AG09309 (cell line): ENCODE measurements at regions not wholly inside any gene's neighbourhood (a gene's known extent, or its start where the extent isn't known, plus 50 kb on each side); places are given as distances from the start of the nearest gene placed in this dataset.

Source experiments
- DNase-seq: peaks from one replicate; pipeline ENCODE4 v3.0.0-alpha.2; 2010; ENCODE audit warnings: low read depth
- H3K4me3 ChIP-seq: 2 replicates; pipeline ENCODE4 v1.5.1; 2011; ENCODE audit warnings: mild to moderate bottlenecking, low read depth, low read length, moderate library complexity; ENCODE audit not compliant: control insufficient read depth
- TF ChIP-seq, protein P1 (sequence below): IDR thresholded peaks from 2 replicates; pipeline ENCODE4 v1.5.1; 2011; ENCODE audit warnings: mild to moderate bottlenecking, low read depth, low read length, inconsistent platforms; ENCODE audit not compliant: insufficient read depth, control insufficient read depth; ENCODE audit errors: missing control alignments

DNA sequence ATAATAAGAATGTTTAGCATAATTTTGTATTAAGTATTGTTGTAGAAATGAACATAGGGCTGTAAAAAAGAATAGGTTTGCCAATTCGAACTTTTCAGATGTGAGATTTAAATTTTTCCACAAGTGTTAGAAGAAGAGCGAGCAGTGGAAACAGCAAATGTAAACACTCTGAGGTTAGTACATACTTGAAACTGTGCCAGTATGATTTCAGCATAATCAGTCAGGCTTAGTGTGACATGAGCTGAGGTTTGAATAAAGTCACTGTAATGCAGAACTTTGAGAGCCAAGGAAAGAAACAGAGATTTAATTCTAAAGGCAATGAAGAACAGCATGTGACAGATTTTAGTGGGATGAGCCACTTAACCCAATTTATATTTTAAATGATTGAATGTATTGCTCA lies 2166.4 kb downstream of the PCDH9 start:
- H3K4me3 ChIP-seq: no peak overlapping the region
- DNase-seq: no peak
- TF ChIP-seq, protein P1, sequence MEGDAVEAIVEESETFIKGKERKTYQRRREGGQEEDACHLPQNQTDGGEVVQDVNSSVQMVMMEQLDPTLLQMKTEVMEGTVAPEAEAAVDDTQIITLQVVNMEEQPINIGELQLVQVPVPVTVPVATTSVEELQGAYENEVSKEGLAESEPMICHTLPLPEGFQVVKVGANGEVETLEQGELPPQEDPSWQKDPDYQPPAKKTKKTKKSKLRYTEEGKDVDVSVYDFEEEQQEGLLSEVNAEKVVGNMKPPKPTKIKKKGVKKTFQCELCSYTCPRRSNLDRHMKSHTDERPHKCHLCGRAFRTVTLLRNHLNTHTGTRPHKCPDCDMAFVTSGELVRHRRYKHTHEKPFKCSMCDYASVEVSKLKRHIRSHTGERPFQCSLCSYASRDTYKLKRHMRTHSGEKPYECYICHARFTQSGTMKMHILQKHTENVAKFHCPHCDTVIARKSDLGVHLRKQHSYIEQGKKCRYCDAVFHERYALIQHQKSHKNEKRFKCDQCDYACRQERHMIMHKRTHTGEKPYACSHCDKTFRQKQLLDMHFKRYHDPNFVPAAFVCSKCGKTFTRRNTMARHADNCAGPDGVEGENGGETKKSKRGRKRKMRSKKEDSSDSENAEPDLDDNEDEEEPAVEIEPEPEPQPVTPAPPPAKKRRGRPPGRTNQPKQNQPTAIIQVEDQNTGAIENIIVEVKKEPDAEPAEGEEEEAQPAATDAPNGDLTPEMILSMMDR: no peak

DNA sequence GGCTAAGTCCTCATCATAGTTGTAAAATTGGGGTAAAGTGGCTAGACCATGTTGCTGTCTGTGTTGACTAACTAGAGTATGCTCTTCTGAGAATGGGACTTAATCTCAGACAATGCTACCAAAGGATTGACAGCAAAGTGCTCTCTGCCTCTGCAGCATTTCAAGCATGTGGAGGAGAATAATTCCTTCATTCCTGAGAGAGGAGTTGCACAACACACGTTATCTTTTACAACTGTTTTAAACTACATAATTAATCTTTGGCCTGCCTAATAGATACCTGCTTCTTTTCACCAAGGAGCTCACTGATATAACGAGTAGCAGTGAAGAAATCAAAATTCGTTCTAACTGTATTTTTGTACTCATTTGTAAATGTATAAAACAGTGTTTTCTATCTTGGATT lies 2172.2 kb downstream of the PCDH9 start:
- no peak for DNase-seq
- no peak overlapping the region for H3K4me3 ChIP-seq
- TF ChIP-seq, protein P1: no peak

DNA sequence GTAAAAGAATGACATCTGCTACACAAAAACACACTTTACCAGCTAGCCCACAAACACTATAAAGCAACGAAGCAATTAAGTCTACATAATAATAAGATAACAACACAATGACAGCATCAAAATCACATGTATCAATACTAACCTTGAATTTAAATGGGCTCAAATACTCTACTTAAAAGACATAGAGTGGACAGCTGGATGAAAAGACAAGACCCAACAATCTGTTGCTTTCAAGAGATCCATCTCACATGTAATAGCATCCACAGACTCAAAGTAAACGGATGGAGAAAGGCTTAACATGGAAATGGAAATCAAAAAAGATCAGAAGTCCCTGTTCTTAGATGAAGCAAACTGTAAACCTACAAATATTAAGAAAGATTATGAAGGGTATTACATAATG lies 2175.9 kb downstream of the PCDH9 start:
- TF ChIP-seq, protein P1: no peak
- no peak for DNase-seq
- H3K4me3 ChIP-seq: no peak overlapping the region

DNA sequence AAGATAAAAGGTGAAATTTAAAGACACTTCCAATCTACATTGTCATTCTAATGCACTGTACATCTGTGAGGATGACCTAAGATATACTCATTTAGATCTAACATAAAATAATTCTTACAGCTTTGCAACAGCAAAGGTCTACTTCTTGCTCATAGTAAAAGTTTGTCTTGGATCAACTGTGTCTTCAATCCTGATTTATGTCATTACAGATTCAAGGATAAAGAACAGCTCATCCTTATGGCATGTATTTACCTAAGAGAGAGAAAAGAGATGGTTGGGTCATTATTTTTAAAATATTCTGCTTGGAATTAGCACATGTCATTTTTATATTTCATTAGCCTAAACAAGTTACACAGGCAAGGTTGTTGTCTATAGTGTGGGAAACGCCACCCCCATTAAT lies 2193.1 kb downstream of the PCDH9 start:
- TF ChIP-seq, protein P1: no peak
- DNase-seq: no peak

DNA sequence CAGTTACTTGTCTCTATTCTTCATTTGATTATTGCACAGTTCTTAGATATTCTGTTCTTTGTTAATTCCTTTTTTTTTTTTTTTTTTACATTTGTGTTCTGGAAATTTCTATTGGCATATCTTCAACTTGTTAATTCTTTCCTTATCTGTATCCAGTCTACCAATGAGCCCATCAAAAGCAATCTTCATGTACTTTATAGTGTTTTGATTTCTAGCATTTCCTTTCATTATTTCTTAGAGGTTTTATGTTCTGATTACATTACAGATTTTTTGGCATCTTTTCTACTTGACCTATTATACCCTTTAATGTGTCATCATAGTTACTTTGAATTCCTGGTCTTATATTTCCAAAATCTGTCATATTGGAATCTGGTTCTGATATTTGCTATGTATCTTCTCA lies 2194.8 kb downstream of the PCDH9 start:
- no peak overlapping the region for H3K4me3 ChIP-seq
- DNase-seq: no peak
- TF ChIP-seq, protein P1: no peak

More for the DNA sequence above, 2193.1 kb downstream of the PCDH9 start:
- H3K4me3 ChIP-seq: no peak overlapping the region

DNA sequence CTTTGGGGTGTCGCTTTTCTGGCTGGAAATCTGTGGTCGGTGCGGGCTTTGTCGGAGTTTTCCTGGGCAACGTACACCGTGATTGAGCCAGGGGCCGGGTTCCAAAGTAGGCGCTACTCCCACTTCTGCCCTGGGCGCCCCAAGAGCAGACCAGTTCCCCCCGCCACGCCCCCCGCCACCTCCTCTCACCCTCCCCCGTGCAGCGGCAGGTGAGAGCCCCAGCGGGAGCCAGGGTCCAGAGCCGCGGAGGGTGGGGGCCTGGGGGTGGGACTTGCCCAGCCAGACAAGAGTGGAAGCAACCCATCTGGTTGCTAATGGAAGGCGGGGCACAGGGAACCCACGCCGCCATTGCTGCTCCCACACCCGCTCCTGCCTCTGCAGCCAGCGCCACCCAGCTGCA lies 2195.9 kb downstream of the PCDH9 start:
- H3K4me3 ChIP-seq: no peak overlapping the region
- DNase-seq: no peak
- TF ChIP-seq, protein P1: no peak

DNA sequence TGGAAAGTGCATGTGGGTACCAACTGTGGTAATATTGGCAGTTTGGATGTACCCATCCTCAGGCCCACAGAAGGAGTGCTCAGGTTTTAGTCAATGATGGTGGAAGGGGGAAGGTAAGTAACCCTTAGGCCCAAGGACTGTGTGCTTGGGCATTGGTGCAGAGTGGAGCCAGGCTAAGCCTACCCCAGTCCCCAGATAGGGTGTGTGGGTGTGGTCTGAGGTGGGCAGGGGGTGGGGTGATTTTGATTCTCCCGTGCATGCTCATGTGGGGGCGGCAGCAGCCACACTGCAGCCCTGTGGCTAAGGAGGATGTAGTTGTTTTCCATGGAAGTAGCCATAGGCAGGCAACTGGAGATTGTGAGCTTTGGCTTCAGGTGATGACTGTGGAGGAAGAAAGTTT lies 2197.3 kb downstream of the PCDH9 start:
- H3K4me3 ChIP-seq: no peak overlapping the region
- TF ChIP-seq, protein P1: no peak
- no peak for DNase-seq
